GM21576 (cell line): ENCODE measurements at regions not wholly inside any gene's neighbourhood (a gene's known extent, or its start where the extent isn't known, plus 50 kb on each side); places are given as distances from the start of the nearest gene placed in this dataset.

ENCODE experiments used
- ATAC-seq: cut with Tn5 transposase; IDR thresholded peaks from one replicate; pipeline ENCODE4 v1.9.1; 2021; ENCODE audit warnings: mild to moderate bottlenecking, moderate library complexity; ENCODE audit not compliant: unreplicated experiment

GRCh38 chr2:16006537-16007166, 66.3 kb downstream of the MYCN start:
- no peak for ATAC-seq

- no peak for ATAC-seq
Observed at GRCh38 chr2:16005816-16006536, 65.6 kb downstream of the MYCN start.

GRCh38 chr2:16005389-16005788, 65.0 kb downstream of the MYCN start:
- no peak for ATAC-seq

GRCh38 chr2:16003809-16004208, 63.5 kb downstream of the MYCN start:
- no peak for ATAC-seq

- ATAC-seq = no peak
Observed at GRCh38 chr2:16003152-16003551, 62.8 kb downstream of the MYCN start.

GRCh38 chr2:16002575-16002974, 62.2 kb downstream of the MYCN start:
- no peak for ATAC-seq

GRCh38 chr2:16002144-16002543, 61.8 kb downstream of the MYCN start:
- no peak for ATAC-seq

- ATAC-seq = no peak
Observed at GRCh38 chr2:16000642-16001041, 60.3 kb downstream of the MYCN start.

- no peak for ATAC-seq
Observed at GRCh38 chr2:15999596-16000469, 59.5 kb downstream of the MYCN start.

GRCh38 chr2:15997728-15998280, 57.5 kb downstream of the MYCN start:
- ATAC-seq = no peak

- no peak for ATAC-seq
Observed at GRCh38 chr2:15996536-15997423, 56.4 kb downstream of the MYCN start.
